WTC11 (cell line): ENCODE measurements at regions not wholly inside any gene's neighbourhood (a gene's known extent, or its start where the extent isn't known, plus 50 kb on each side); places are given as distances from the start of the nearest gene placed in this dataset.

Source experiments
- ATAC-seq: fragments of 200-7000 bp; cut with Tn5 transposase; 2 replicates; pipeline ENCODE4 v1.10.0; 2021; ENCODE audit warnings: mild to moderate bottlenecking, moderate library complexity
- CTCF ChIA-PET: fragments of 300-600 bp; sonication (Branson Sonifier 250); formaldehyde crosslinking; loops from one replicate; lab custom pipeline; 2021; ENCODE audit warnings: antibody characterized with exemption; lab: Charles Lee
- POLR2A ChIA-PET: fragments of 350-600 bp; sonication (Branson Sonifier 250); formaldehyde crosslinking; loops from one replicate; lab custom pipeline; 2021; ENCODE audit warnings: antibody characterized with exemption; lab: Charles Lee
- DNase-seq: peaks from one replicate; pipeline ENCODE4 v3.0.0; 2021; ENCODE audit warnings: low spot score
- H3K27ac Mint-ChIP-seq: 2 replicates; pipeline ENCODE4 v1.8.0; 2021; ENCODE audit warnings: mixed read lengths
- H3K27me3 Mint-ChIP-seq: 2 replicates; pipeline ENCODE4 v1.8.0; 2021; ENCODE audit warnings: low read depth, mild to moderate bottlenecking, moderate library complexity, mixed read lengths
- H3K36me3 Mint-ChIP-seq: 2 replicates; pipeline ENCODE4 v1.8.0; 2021; ENCODE audit warnings: mixed read lengths
- H3K4me1 Mint-ChIP-seq: 2 replicates; pipeline ENCODE4 v1.8.0; 2022; ENCODE audit warnings: mixed read lengths
- H3K4me3 Mint-ChIP-seq: 2 replicates; pipeline ENCODE4 v1.8.0; 2021; ENCODE audit warnings: mild to moderate bottlenecking, moderate library complexity, mixed read lengths
- H3K9me3 Mint-ChIP-seq: 2 replicates; pipeline ENCODE4 v1.8.0; 2021; ENCODE audit warnings: mixed read lengths
- CREB1 ChIP-seq: sonication (generic); formaldehyde crosslinking; IDR thresholded peaks from 2 replicates; pipeline ENCODE4 v1.8.0; 2023; ENCODE audit warnings: mild to moderate bottlenecking, missing genetic modification reagents
- CREM ChIP-seq: sonication (generic); formaldehyde crosslinking; IDR thresholded peaks from 2 replicates; pipeline ENCODE4 v1.8.1; 2022; ENCODE audit warnings: mild to moderate bottlenecking, missing genetic modification reagents, moderate library complexity
- E2F4 ChIP-seq: sonication (generic); formaldehyde crosslinking; IDR thresholded peaks from 2 replicates; pipeline ENCODE4 v1.8.1; 2022; ENCODE audit warnings: low read depth, mild to moderate bottlenecking, moderate library complexity, missing genetic modification reagents, borderline replicate concordance
- ELF4 ChIP-seq: sonication (generic); formaldehyde crosslinking; IDR thresholded peaks from 2 replicates; pipeline ENCODE4 v1.8.1; 2022; ENCODE audit warnings: low read depth, mild to moderate bottlenecking, moderate library complexity, missing genetic modification reagents
- GRHL2 ChIP-seq: fragments of 250-450 bp; sonication (Bioruptor Pico); IDR thresholded peaks from 2 replicates; pipeline ENCODE4 v1.8.0; 2022; ENCODE audit warnings: mild to moderate bottlenecking, moderate library complexity; ENCODE audit not compliant: insufficient replicate concordance, severe bottlenecking
- IRF1 ChIP-seq: sonication (generic); formaldehyde crosslinking; IDR thresholded peaks from 2 replicates; pipeline ENCODE4 v1.8.0; 2023; ENCODE audit warnings: missing genetic modification reagents
- IRF2 ChIP-seq: sonication (generic); formaldehyde crosslinking; IDR thresholded peaks from 2 replicates; pipeline ENCODE4 v1.8.0; 2022; ENCODE audit warnings: low read depth, missing genetic modification reagents, borderline replicate concordance
- NFATC4 ChIP-seq: fragments of 250-450 bp; sonication (Bioruptor Pico); IDR thresholded peaks from 2 replicates; pipeline ENCODE4 v1.9.0; 2021; ENCODE audit warnings: mild to moderate bottlenecking
- SMAD4 ChIP-seq: sonication (generic); formaldehyde crosslinking; IDR thresholded peaks from 2 replicates; pipeline ENCODE4 v1.8.0; 2022; ENCODE audit warnings: mild to moderate bottlenecking, missing genetic modification reagents
- SOX15 ChIP-seq: fragments of 250-450 bp; sonication (Bioruptor Pico); IDR thresholded peaks from 2 replicates; pipeline ENCODE4 v1.9.0; 2021; ENCODE audit warnings: mild to moderate bottlenecking
- TEAD1 ChIP-seq: sonication (generic); formaldehyde crosslinking; IDR thresholded peaks from 2 replicates; pipeline ENCODE4 v1.8.0; 2022; ENCODE audit warnings: mild to moderate bottlenecking, missing genetic modification reagents
- ZNF232 ChIP-seq: sonication (generic); formaldehyde crosslinking; IDR thresholded peaks from 2 replicates; pipeline ENCODE4 v1.8.0; 2022; ENCODE audit warnings: mild to moderate bottlenecking, missing genetic modification reagents
- TF ChIP-seq, protein P1 (sequence below): sonication (generic); formaldehyde crosslinking; conservative IDR thresholded peaks from 2 replicates; pipeline ENCODE4 v1.8.1; 2022; ENCODE audit warnings: mild to moderate bottlenecking, missing genetic modification reagents
- TF ChIP-seq, protein P2 (sequence below): sonication (generic); formaldehyde crosslinking; IDR thresholded peaks from 2 replicates; pipeline ENCODE4 v1.8.0; 2022; ENCODE audit warnings: mild to moderate bottlenecking, missing genetic modification reagents
- TF ChIP-seq, protein P3 (sequence below): fragments of 250-450 bp; sonication (Bioruptor Pico); conservative IDR thresholded peaks from 2 replicates; pipeline ENCODE4 v1.9.0; 2021; ENCODE audit warnings: mild to moderate bottlenecking
- TF ChIP-seq, protein P4 (sequence below): sonication (generic); formaldehyde crosslinking; IDR thresholded peaks from 2 replicates; pipeline ENCODE4 v1.8.0; 2022; ENCODE audit warnings: mild to moderate bottlenecking, missing genetic modification reagents
- TF ChIP-seq, protein P5 (sequence below): sonication (generic); formaldehyde crosslinking; IDR thresholded peaks from 2 replicates; pipeline ENCODE4 v1.8.1; 2022; ENCODE audit warnings: low read depth, missing genetic modification reagents, borderline replicate concordance
- TF ChIP-seq, protein P6 (sequence below): sonication (generic); formaldehyde crosslinking; IDR thresholded peaks from 2 replicates; pipeline ENCODE4 v1.8.0; 2022; ENCODE audit warnings: missing genetic modification reagents
- TF ChIP-seq, protein P7 (sequence below): fragments of 250-450 bp; sonication (Bioruptor Pico); IDR thresholded peaks from 2 replicates; pipeline ENCODE4 v1.9.0; 2021; ENCODE audit warnings: moderate library complexity, mild to moderate bottlenecking, inconsistent platforms, borderline replicate concordance
- TF ChIP-seq, protein P8 (sequence below): sonication (generic); formaldehyde crosslinking; IDR thresholded peaks from 2 replicates; pipeline ENCODE4 v1.8.1; 2022; ENCODE audit warnings: mild to moderate bottlenecking, missing genetic modification reagents, moderate library complexity, borderline replicate concordance
- TF ChIP-seq, protein P9 (sequence below): sonication (generic); formaldehyde crosslinking; IDR thresholded peaks from 2 replicates; pipeline ENCODE4 v1.8.1; 2022; ENCODE audit warnings: mild to moderate bottlenecking, moderate library complexity, missing genetic modification reagents

DNA sequence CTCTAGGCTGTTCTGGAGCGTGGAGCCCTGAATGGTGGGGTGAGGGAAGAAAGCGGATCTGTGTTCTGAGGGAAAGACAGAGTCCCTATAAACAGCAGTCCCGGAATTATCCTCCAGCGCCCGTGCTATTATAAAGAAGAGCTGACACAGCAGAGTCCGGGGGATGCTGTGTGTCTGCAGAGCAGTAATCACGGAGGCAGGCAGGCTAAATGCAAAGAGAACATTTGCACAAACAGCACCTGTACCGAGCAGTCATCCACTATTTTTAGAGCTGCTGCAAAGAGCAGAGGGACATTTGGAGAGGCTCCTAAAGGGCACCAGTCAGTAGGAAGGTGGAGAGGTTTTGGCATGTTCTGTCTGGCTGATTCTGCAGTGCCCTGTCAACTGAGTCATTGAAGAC is 293.8 kb upstream of the SLC14A2 start:
- TF ChIP-seq, protein P1, sequence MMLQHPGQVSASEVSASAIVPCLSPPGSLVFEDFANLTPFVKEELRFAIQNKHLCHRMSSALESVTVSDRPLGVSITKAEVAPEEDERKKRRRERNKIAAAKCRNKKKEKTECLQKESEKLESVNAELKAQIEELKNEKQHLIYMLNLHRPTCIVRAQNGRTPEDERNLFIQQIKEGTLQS (CRISPR knock-in tag) = no peak
- TF ChIP-seq CREM (CRISPR knock-in tag) (no peak), E2F4 (no peak), IRF2 (CRISPR knock-in tag) (no peak), IRF1 (CRISPR knock-in tag) (no peak), SOX15 (CRISPR knock-in tag) (no peak), GRHL2 (CRISPR knock-in tag) (no peak), CREB1 (no peak)
- TF ChIP-seq, protein P2, sequence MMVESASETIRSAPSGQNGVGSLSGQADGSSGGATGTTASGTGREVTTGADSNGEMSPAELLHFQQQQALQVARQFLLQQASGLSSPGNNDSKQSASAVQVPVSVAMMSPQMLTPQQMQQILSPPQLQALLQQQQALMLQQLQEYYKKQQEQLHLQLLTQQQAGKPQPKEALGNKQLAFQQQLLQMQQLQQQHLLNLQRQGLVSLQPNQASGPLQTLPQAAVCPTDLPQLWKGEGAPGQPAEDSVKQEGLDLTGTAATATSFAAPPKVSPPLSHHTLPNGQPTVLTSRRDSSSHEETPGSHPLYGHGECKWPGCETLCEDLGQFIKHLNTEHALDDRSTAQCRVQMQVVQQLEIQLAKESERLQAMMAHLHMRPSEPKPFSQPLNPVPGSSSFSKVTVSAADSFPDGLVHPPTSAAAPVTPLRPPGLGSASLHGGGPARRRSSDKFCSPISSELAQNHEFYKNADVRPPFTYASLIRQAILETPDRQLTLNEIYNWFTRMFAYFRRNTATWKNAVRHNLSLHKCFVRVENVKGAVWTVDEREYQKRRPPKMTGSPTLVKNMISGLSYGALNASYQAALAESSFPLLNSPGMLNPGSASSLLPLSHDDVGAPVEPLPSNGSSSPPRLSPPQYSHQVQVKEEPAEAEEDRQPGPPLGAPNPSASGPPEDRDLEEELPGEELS (CRISPR knock-in tag) = no peak
- TF ChIP-seq, protein P3, sequence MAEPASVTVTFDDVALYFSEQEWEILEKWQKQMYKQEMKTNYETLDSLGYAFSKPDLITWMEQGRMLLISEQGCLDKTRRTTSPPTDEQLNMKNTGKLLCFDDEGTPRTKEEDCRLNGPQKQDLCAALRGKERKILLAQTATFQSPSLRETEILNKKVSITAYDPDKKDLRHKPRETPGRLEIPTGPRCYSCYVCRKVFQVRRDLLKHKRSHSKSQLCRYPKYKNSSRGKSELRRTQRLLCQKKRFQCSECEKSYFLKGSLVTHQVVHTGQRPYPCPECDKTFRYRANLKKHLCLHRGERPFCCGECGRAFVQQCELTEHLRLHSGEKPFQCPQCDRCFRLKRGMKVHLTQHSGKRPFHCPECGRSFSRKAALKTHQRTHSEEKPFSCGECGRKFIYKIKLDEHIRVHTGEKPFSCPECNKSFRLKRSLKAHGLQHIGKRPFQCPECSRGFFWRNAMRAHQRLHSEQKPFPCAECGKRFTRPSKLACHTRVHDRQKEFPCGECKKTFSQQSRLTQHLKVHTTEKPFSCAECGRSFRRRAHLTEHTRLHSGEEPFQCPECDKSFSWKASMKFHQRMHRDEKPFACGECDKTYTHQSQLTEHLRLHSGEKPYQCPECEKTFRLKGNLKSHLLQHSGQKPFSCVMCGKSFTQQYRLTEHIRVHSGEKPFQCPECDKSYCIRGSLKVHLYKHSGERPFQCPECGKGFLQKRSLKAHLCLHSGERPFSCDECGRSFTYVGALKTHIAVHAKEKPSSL (CRISPR knock-in tag) = no peak
- TF ChIP-seq, protein P4, sequence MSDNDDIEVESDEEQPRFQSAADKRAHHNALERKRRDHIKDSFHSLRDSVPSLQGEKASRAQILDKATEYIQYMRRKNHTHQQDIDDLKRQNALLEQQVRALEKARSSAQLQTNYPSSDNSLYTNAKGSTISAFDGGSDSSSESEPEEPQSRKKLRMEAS (CRISPR knock-in tag) = no peak
- POLR2A ChIA-PET = no interaction called here
- H3K36me3 Mint-ChIP-seq = no peaks in the 10 kb centered on the region
- CTCF ChIA-PET = no interaction called here
- H3K4me1 Mint-ChIP-seq = peaks cover 23% of the 10 kb centered on the region
- ATAC-seq (no peak), DNase-seq (no peak)
- H3K27ac Mint-ChIP-seq = no peak overlapping the region
- H3K9me3 Mint-ChIP-seq = no peaks in the 10 kb centered on the region
- no peaks in the 10 kb centered on the region; the same call in 1 of the 2 replicates for H3K27me3 Mint-ChIP-seq
- no peak overlapping the region for H3K4me3 Mint-ChIP-seq

DNA sequence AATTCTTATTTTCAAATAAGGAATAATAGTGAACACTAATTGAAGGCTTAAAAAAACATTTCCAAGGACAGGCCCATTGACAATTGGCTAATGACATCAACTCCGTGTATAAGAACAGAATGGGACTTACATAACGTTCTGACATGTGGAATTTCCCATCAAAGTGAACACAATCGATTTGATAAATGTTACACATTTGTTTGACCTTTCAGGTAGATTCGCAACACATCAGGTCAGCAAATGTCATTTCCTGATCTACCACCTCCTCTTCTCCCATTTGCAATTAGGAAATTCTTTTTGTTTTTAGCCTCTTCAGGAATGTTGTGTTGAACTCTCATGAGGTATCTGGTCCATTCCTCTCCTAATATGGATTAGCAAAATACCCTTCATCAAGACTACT is 292.9 kb upstream of the SLC14A2 start:
- CTCF ChIA-PET = no interaction called here
- POLR2A ChIA-PET = no interaction called here
- H3K27ac Mint-ChIP-seq = no peak overlapping the region
- TF ChIP-seq, protein P5, sequence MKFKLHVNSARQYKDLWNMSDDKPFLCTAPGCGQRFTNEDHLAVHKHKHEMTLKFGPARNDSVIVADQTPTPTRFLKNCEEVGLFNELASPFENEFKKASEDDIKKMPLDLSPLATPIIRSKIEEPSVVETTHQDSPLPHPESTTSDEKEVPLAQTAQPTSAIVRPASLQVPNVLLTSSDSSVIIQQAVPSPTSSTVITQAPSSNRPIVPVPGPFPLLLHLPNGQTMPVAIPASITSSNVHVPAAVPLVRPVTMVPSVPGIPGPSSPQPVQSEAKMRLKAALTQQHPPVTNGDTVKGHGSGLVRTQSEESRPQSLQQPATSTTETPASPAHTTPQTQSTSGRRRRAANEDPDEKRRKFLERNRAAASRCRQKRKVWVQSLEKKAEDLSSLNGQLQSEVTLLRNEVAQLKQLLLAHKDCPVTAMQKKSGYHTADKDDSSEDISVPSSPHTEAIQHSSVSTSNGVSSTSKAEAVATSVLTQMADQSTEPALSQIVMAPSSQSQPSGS (CRISPR knock-in tag) = no peak
- TF ChIP-seq, protein P6, sequence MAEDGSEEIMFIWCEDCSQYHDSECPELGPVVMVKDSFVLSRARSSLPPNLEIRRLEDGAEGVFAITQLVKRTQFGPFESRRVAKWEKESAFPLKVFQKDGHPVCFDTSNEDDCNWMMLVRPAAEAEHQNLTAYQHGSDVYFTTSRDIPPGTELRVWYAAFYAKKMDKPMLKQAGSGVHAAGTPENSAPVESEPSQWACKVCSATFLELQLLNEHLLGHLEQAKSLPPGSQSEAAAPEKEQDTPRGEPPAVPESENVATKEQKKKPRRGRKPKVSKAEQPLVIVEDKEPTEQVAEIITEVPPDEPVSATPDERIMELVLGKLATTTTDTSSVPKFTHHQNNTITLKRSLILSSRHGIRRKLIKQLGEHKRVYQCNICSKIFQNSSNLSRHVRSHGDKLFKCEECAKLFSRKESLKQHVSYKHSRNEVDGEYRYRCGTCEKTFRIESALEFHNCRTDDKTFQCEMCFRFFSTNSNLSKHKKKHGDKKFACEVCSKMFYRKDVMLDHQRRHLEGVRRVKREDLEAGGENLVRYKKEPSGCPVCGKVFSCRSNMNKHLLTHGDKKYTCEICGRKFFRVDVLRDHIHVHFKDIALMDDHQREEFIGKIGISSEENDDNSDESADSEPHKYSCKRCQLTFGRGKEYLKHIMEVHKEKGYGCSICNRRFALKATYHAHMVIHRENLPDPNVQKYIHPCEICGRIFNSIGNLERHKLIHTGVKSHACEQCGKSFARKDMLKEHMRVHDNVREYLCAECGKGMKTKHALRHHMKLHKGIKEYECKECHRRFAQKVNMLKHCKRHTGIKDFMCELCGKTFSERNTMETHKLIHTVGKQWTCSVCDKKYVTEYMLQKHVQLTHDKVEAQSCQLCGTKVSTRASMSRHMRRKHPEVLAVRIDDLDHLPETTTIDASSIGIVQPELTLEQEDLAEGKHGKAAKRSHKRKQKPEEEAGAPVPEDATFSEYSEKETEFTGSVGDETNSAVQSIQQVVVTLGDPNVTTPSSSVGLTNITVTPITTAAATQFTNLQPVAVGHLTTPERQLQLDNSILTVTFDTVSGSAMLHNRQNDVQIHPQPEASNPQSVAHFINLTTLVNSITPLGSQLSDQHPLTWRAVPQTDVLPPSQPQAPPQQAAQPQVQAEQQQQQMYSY = no peak
- TF ChIP-seq, protein P7, sequence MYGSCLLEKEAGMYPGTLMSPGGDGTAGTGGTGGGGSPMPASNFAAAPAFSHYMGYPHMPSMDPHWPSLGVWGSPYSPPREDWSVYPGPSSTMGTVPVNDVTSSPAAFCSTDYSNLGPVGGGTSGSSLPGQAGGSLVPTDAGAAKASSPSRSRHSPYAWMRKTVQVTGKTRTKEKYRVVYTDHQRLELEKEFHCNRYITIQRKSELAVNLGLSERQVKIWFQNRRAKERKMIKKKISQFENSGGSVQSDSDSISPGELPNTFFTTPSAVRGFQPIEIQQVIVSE (CRISPR knock-in tag) = no peak
- TF ChIP-seq SMAD4 (CRISPR knock-in tag) (no peak), TEAD1 (CRISPR knock-in tag) (no peak), ELF4 (CRISPR knock-in tag) (no peak), ZNF232 (CRISPR knock-in tag) (no peak), NFATC4 (CRISPR knock-in tag) (no peak)
- TF ChIP-seq, protein P8, sequence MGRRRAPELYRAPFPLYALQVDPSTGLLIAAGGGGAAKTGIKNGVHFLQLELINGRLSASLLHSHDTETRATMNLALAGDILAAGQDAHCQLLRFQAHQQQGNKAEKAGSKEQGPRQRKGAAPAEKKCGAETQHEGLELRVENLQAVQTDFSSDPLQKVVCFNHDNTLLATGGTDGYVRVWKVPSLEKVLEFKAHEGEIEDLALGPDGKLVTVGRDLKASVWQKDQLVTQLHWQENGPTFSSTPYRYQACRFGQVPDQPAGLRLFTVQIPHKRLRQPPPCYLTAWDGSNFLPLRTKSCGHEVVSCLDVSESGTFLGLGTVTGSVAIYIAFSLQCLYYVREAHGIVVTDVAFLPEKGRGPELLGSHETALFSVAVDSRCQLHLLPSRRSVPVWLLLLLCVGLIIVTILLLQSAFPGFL = no peak
- TF ChIP-seq, protein P9, sequence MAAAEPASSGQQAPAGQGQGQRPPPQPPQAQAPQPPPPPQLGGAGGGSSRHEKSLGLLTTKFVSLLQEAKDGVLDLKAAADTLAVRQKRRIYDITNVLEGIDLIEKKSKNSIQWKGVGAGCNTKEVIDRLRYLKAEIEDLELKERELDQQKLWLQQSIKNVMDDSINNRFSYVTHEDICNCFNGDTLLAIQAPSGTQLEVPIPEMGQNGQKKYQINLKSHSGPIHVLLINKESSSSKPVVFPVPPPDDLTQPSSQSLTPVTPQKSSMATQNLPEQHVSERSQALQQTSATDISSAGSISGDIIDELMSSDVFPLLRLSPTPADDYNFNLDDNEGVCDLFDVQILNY (CRISPR knock-in tag) = no peak

More for the DNA sequence above, 292.9 kb upstream of the SLC14A2 start:
- H3K4me1 Mint-ChIP-seq = peaks cover 23% of the 10 kb centered on the region
- H3K36me3 Mint-ChIP-seq = no peaks in the 10 kb centered on the region
- H3K9me3 Mint-ChIP-seq = no peaks in the 10 kb centered on the region
- DNase-seq (no peak), ATAC-seq (no peak)
- H3K27me3 Mint-ChIP-seq = no peaks in the 10 kb centered on the region; the same call in 1 of the 2 replicates
- H3K4me3 Mint-ChIP-seq = no peak overlapping the region
